Cerebellar cortex (tissue), 1 donor: ENCODE measurements at regions not wholly inside any gene's neighbourhood (a gene's known extent, or its start where the extent isn't known, plus 50 kb on each side); places are given as distances from the start of the nearest gene placed in this dataset.
"Not testable (repeated sequence)": the region's sequence is repeated elsewhere in the genome, so short reads cannot be mapped to it uniquely, and the experiment has no call there.

Experiments
- DNase-seq: peaks from one replicate; pipeline ENCODE4 v3.0.0-alpha.2; 2015; ENCODE audit warnings: low spot score

DNA sequence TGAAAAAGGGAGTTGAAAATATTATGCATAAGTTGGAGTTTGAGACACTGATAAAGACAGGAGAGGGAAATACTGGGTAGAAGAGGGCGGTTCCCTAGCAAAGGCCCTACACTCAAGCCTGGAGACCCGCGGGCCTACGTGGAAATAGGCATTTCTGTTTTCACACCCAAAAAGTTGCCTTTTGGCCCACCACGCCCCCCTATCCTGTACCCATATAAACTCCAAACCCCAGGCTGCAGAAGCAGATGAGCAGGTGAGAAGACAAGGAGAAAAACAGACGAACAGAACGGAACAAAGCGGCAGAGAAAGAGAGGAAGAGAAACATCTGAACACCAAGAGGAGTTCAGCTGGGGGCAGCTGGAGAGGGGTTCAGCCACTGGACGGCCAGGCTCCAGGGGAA, 177.9 kb downstream of the GALC start:
- no peak for DNase-seq

DNA sequence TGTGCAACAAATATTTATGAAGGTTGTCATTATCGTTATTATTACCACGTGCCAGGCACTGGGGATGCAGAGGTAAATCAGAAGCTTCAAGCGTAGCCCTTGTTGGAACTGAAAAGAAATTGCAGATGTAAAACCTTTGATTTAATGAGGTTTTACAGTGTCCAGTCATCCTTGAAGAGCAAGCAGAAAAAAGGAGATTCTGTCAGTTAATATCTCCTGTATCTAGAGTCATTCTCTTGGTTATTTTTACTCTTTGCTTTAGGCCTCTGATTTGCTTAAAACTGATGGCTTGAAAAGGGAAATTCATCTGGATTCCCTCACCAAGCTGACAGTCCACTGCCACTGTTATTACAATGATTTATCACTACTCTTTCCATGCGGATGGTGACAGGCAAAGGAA, 179.3 kb downstream of the GALC start:
- DNase-seq: no peak

DNA sequence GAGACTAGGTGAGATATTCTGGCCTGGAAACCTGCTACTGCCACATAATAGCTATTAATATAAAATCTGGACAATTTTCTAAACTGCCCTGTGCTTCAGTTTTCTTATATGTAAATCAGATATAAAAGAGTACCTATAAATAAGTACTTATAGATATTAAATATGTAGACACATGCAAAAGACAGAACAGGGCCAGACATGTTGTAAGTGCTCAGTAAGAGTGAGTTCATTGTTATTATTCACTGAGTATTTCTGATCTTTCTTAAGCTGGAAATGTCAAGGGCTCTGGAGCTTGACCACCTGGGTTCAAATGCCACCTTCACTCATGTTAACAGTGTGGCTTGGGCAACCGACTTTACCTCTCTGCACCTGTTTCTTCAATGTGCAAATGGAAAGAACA, 179.8 kb downstream of the GALC start:
- DNase-seq: no peak

DNA sequence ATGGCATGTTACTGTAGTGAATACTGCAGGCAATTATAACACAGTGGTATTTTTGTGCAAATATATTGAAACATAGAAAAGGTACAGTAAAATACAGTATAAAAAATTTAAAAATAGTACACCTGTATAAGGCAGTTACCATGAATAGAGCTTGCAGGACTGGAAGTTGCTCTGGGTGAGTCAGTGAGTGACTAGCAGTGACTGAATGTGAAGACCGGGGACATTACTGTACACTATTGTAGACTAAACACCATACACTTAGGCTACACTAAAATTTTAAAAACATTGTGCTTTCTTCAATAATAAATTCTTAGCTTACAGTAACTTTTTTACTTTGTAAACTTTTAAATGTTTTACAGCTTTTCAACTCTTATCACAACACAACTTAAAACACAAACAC, 181.7 kb downstream of the GALC start:
- no peak for DNase-seq

- DNase-seq: no peak
Measured at GRCh38 chr14:87810711-87811110, 182.3 kb downstream of the GALC start.

GRCh38 chr14:87809261-87809660, 183.7 kb downstream of the GALC start:
- DNase-seq: no peak

- DNase-seq: no peak
Measured at GRCh38 chr14:87805315-87805723, 187.7 kb downstream of the GALC start.

DNA sequence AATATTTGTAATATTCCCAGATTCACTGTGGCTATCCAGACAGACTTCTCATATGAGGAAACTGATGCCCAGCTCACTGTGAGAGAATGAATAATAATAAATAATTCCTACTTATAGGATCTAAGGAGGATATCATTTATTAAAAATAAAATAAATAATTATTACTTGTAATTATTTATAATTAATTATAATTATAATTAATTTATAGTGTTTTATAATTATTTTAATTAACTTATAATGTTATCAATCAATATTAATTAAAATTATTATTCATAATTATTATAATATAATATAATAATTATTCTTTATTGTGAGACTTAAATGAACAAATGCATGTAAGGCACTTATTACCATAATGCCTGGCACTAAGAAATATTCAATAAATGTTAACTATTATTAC, 192.8 kb downstream of the GALC start:
- DNase-seq: no peak

- DNase-seq: no peak
Measured at GRCh38 chr14:87799400-87799799, 193.6 kb downstream of the GALC start.

GRCh38 chr14:87797001-87797400, 196.0 kb downstream of the GALC start:
- no peak for DNase-seq

GRCh38 chr14:87794561-87794960, 198.4 kb downstream of the GALC start:
- DNase-seq: no peak

- no peak for DNase-seq
Measured at GRCh38 chr14:87785897-87786296, 207.1 kb downstream of the GALC start.

GRCh38 chr14:87784386-87784785, 208.6 kb downstream of the GALC start:
- DNase-seq: no peak

DNA sequence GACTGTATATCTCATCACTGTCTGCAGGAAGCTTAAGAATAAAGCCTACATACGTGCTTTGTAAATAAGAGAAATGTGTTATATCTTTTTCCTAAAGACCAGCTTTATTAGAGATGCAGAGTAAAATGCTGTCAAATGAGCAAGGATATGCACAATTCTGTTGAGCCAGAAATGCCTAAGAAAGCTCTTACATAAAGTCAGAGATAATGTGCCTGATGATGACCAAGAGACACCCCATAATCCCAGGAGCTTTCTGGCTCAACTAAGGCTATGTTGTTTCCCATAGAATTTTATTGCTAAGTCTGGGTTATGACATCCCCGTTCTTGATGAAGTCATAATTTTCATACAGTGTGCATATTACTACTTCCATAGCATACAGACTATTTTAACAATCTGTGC, 209.9 kb downstream of the GALC start:
- no peak for DNase-seq

- no peak for DNase-seq
Measured at GRCh38 chr14:87772854-87773253, 220.1 kb downstream of the GALC start.

- DNase-seq: no peak
Measured at GRCh38 chr14:87767567-87767901, 225.4 kb downstream of the GALC start.

GRCh38 chr14:87758876-87759275, 234.1 kb downstream of the GALC start:
- DNase-seq: no peak

GRCh38 chr14:87756661-87757060, 236.3 kb downstream of the GALC start:
- DNase-seq: no peak

- no peak for DNase-seq
Measured at GRCh38 chr14:87754520-87755223, 238.3 kb downstream of the GALC start.

DNA sequence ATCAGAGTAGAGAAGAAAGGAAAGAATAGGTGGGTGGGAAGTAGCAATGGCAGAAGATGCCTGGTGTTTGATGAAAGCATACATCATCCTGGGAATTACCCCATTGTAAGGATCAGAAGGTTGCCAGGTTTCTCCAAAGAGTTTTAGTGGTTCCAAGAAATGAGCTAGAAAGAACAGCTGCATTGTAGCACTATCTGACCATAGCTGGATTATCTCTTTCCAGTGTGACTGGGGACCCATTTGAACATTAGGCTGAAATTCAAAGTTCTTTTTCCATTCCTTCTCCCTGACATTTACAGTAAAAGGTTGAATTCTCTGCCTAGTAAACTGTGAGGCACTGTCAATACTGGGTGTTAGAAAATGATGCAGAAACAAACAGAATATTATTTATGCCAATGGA, 244.4 kb downstream of the GALC start:
- no peak for DNase-seq

DNA sequence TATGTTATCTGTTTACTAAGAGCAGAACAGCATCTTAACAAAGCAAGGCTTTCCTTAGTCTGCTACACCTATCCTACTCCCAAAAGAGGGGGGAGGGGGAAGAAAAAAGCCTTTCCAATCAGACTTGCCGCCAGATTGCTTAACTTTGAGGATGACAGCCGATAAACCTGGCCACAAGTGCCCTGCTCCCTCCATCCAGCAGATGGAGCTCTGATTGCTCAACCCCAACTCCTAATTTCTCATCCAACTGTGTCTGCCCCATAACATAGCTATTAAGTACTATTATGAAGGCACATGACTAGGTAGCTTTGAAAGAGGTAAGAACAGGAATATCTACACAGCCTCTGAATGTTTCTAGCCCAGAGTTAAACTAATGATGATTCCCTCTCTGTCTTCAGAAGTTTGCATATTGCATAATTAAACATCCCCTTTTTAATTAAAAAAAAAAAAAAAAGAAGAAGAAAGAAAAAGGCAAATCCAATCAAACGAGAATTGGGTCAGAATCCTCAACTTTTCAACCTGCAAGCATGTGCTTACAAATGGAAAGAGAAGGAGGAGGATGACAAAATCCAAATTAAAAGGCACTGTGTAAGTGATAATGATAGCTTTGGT, 247.4 kb downstream of the GALC start:
- DNase-seq: no peak

GRCh38 chr14:87734577-87735360, 258.2 kb downstream of the GALC start:
- DNase-seq: not testable (repeated sequence)

DNA sequence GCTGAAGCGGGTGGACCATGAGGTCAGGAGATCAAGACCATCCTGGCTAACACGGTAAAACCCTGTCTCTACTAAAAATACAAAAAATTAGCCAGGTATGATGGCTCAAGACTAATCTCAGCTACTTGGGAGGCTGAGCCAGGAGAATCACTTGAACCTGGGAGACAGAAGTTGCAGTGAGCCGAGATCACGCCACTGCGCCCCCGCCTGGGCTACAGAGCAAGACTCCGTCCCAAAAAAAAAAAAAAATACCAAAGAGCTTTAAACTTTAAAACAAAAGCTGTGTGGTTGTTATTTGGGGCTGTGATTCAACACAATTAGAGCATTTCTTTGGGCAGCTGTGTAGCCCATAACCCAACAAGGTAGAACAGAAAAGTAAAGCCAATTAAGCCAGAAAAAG, 259.9 kb downstream of the GALC start:
- DNase-seq: not testable (repeated sequence)
